Erythroblast (primary cell): ENCODE measurements at regions not wholly inside any gene's neighbourhood (a gene's known extent, or its start where the extent isn't known, plus 50 kb on each side); places are given as distances from the start of the nearest gene placed in this dataset.

Source experiments
- GATA1 ChIP-seq: IDR thresholded peaks from 2 replicates; pipeline ENCODE4 v1.6.1; 2011; ENCODE audit warnings: low read depth, mild to moderate bottlenecking, control low read depth, low read length, moderate library complexity
- POLR2A ChIP-seq: IDR thresholded peaks from 2 replicates; pipeline ENCODE4 v1.6.1; 2011; ENCODE audit warnings: mild to moderate bottlenecking, low read length

DNA sequence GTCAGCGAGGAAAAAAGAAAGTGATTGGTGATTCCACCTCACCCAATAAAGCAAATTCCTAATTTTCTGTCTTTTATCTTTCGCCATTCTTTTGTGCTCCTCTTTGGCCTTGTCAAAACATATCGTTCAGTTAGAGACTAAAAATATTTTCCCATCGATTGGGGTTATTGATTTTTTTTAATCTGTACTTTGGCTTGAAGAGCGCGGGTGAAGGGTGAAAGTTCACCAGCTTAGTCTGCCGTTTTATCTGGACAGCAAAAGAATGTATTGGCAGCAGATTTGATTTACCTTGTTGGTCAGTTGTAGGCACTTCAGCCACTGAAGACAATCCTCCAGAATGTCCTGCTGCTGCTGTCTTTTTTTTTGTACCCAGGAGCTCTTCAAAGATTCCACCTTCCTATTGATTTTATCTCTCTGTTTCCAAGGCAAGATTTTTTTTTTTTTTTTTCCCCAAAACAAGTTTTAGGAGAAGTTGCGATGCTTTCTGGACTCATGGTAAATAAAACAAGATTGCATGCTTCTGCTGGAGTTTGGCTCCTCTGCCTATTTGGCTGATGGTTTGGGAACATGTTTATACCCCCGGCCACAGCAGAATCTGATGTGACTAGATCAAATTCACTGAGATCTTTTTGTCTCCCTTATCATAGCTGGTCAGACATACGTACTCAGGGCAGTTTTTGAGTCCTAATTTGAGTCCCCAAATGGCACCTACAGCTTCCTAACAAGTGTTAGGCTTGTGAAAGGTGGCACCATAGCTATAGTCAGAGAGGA lies 269.3 kb upstream of the ONECUT1 start:
- TF ChIP-seq POLR2A (no peak), GATA1 (no peak)
